Fibroblast of mammary gland (primary cell): ENCODE measurements at regions not wholly inside any gene's neighbourhood (a gene's known extent, or its start where the extent isn't known, plus 50 kb on each side); places are given as distances from the start of the nearest gene placed in this dataset.

ENCODE experiments used
- DNase-seq: peaks from one replicate; pipeline ENCODE4 v3.0.0-alpha.2; 2010; ENCODE audit warnings: low read depth
- H3K4me3 ChIP-seq: 2 replicates; pipeline ENCODE4 v1.5.1; 2011; ENCODE audit warnings: low read depth, mild to moderate bottlenecking, low read length, moderate library complexity; ENCODE audit not compliant: control insufficient read depth
- CTCF ChIP-seq: conservative IDR thresholded peaks from 2 replicates; pipeline ENCODE4 v1.5.1; 2011; ENCODE audit warnings: low read depth, low read length, inconsistent platforms; ENCODE audit not compliant: control insufficient read depth, insufficient read depth

- H3K4me3 ChIP-seq = no peak overlapping the region
- TF ChIP-seq CTCF = no peak
- no peak for DNase-seq
Observed at GRCh38 chr19:28537896-28538295, 675.1 kb downstream of the UQCRFS1 start.

- TF ChIP-seq CTCF = no peak
- no peak overlapping the region for H3K4me3 ChIP-seq
- DNase-seq = no peak
Observed at GRCh38 chr19:28537079-28537478, 675.9 kb downstream of the UQCRFS1 start.

GRCh38 chr19:28535352-28535775 is 677.6 kb downstream of the UQCRFS1 start:
- TF ChIP-seq CTCF = no peak
- no peak for DNase-seq
- no peak overlapping the region for H3K4me3 ChIP-seq

GRCh38 chr19:28534766-28535351 is 678.1 kb downstream of the UQCRFS1 start:
- no peak for TF ChIP-seq CTCF
- H3K4me3 ChIP-seq = no peak overlapping the region
- DNase-seq = no peak

GRCh38 chr19:28532765-28533341 is 680.1 kb downstream of the UQCRFS1 start:
- TF ChIP-seq CTCF = no peak
- no peak overlapping the region for H3K4me3 ChIP-seq
- DNase-seq = no peak

- no peak overlapping the region for H3K4me3 ChIP-seq
- TF ChIP-seq CTCF = no peak
- DNase-seq = no peak
Observed at GRCh38 chr19:28531979-28532378, 681.0 kb downstream of the UQCRFS1 start.
